ENCODE measurements at regions not wholly inside any gene's neighbourhood (a gene's known extent, or its start where the extent isn't known, plus 50 kb on each side); places are given as distances from the start of the nearest gene placed in this dataset.

GRCh38 chr5:125393221-125393815 is 646.9 kb upstream of the ZNF608 start:
- TF ChIP-seq POLR2A (IDR thresholded peaks at IDR 0.05): no peak
- TF ChIP-seq, protein P1, sequence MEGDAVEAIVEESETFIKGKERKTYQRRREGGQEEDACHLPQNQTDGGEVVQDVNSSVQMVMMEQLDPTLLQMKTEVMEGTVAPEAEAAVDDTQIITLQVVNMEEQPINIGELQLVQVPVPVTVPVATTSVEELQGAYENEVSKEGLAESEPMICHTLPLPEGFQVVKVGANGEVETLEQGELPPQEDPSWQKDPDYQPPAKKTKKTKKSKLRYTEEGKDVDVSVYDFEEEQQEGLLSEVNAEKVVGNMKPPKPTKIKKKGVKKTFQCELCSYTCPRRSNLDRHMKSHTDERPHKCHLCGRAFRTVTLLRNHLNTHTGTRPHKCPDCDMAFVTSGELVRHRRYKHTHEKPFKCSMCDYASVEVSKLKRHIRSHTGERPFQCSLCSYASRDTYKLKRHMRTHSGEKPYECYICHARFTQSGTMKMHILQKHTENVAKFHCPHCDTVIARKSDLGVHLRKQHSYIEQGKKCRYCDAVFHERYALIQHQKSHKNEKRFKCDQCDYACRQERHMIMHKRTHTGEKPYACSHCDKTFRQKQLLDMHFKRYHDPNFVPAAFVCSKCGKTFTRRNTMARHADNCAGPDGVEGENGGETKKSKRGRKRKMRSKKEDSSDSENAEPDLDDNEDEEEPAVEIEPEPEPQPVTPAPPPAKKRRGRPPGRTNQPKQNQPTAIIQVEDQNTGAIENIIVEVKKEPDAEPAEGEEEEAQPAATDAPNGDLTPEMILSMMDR (IDR thresholded peaks at IDR 0.05): no peak

Data from suprapubic skin (tissue), 3 donors.